ENCODE measurements at regions not wholly inside any gene's neighbourhood (a gene's known extent, or its start where the extent isn't known, plus 50 kb on each side); places are given as distances from the start of the nearest gene placed in this dataset.

- DNase-seq (ENCODE audit: low spot score) = no peak
Measured at GRCh38 chr6:137353842-137354397, 134.7 kb upstream of the IFNGR1 start.

- DNase-seq (ENCODE audit: low spot score) = no peak
Measured at GRCh38 chr6:137353346-137353745, 134.2 kb upstream of the IFNGR1 start.

GRCh38 chr6:137352859-137353258 is 133.7 kb upstream of the IFNGR1 start:
- DNase-seq (ENCODE audit: low spot score) = no peak

- no peak for DNase-seq (ENCODE audit: low spot score)
Measured at GRCh38 chr6:137351890-137352289, 132.7 kb upstream of the IFNGR1 start.

- DNase-seq (ENCODE audit: low spot score) = no peak
Measured at GRCh38 chr6:137350857-137351256, 131.7 kb upstream of the IFNGR1 start.

- DNase-seq (ENCODE audit: low spot score) = no peak
Measured at GRCh38 chr6:137349856-137350830, 131.0 kb upstream of the IFNGR1 start.

GRCh38 chr6:137348777-137349176 is 129.6 kb upstream of the IFNGR1 start:
- DNase-seq (ENCODE audit: low spot score) = no peak

GRCh38 chr6:137343241-137343640 is 124.1 kb upstream of the IFNGR1 start:
- no peak for DNase-seq (ENCODE audit: low spot score)

- no peak for DNase-seq (ENCODE audit: low spot score)
Measured at GRCh38 chr6:137342607-137343190, 123.5 kb upstream of the IFNGR1 start.

GRCh38 chr6:137341681-137342195 is 122.6 kb upstream of the IFNGR1 start:
- peak; percentile 80 for DNase-seq (ENCODE audit: low spot score)

- DNase-seq (ENCODE audit: low spot score) = peak; percentile 28
Measured at GRCh38 chr6:137339929-137340559, 120.9 kb upstream of the IFNGR1 start.

- DNase-seq (ENCODE audit: low spot score) = no peak
Measured at GRCh38 chr6:137334884-137335283, 115.7 kb upstream of the IFNGR1 start.

- DNase-seq (ENCODE audit: low spot score) = no peak
Measured at GRCh38 chr6:137334094-137334493, 114.9 kb upstream of the IFNGR1 start.

- DNase-seq (ENCODE audit: low spot score) = peak; percentile 16
Measured at GRCh38 chr6:137332637-137333280, 113.6 kb upstream of the IFNGR1 start.

- DNase-seq (ENCODE audit: low spot score) = no peak
Measured at GRCh38 chr6:137323860-137324259, 104.7 kb upstream of the IFNGR1 start.

GRCh38 chr6:137320271-137320670 is 101.1 kb upstream of the IFNGR1 start:
- DNase-seq (ENCODE audit: low spot score) = no peak

GRCh38 chr6:137316626-137317025 is 97.4 kb upstream of the IFNGR1 start:
- DNase-seq (ENCODE audit: low spot score) = peak; percentile 11

- DNase-seq (ENCODE audit: low spot score) = no peak
Measured at GRCh38 chr6:137315081-137315480, 95.9 kb upstream of the IFNGR1 start.

GRCh38 chr6:137313928-137314855 is 95.0 kb upstream of the IFNGR1 start:
- DNase-seq (ENCODE audit: low spot score) = peak; percentile 68

GRCh38 chr6:137313211-137313610 is 94.0 kb upstream of the IFNGR1 start:
- no peak for DNase-seq (ENCODE audit: low spot score)

- DNase-seq (ENCODE audit: low spot score) = no peak
Measured at GRCh38 chr6:137311940-137312339, 92.8 kb upstream of the IFNGR1 start.
